SK-N-MC (cell line): ENCODE measurements at regions not wholly inside any gene's neighbourhood (a gene's known extent, or its start where the extent isn't known, plus 50 kb on each side); places are given as distances from the start of the nearest gene placed in this dataset.

Source experiments
- DNase-seq: peaks from one replicate; pipeline ENCODE4 v3.0.0-alpha.2; 2011; ENCODE audit warnings: low read depth, low spot score
- H3K27ac ChIP-seq: fragments of 200-600 bp; sonication (generic); 2 replicates; pipeline ENCODE4 v1.5.1; 2016; ENCODE audit warnings: mixed run types
- H3K36me3 ChIP-seq: fragments of 200-600 bp; sonication (generic); 2 replicates; pipeline ENCODE4 v1.6.1; 2017; ENCODE audit warnings: antibody characterized with exemption, low read length, mixed read lengths; ENCODE audit not compliant: insufficient read depth
- H3K4me3 ChIP-seq: fragments of 200-600 bp; sonication (generic); 2 replicates; pipeline ENCODE4 v1.5.1; 2016
- H3K9ac ChIP-seq: fragments of 200-600 bp; sonication (generic); 2 replicates; pipeline ENCODE4 v1.8.0; 2017; ENCODE audit warnings: mixed run types, mixed read lengths; ENCODE audit not compliant: insufficient read length
- H3K9me3 ChIP-seq: fragments of 200-600 bp; sonication (generic); 2 replicates; pipeline ENCODE4 v1.6.1; 2017; ENCODE audit warnings: low read depth, mild to moderate bottlenecking, antibody characterized with exemption, low read length, moderate library complexity, mixed read lengths
- EZH2 ChIP-seq: fragments of 200-600 bp; sonication (generic); IDR thresholded peaks from one replicate; pipeline ENCODE4 v1.6.1; 2017; ENCODE audit warnings: antibody characterized with exemption
- FOXP2 ChIP-seq: optimal IDR thresholded peaks from 2 replicates; pipeline ENCODE3; 2011; ENCODE audit warnings: mild to moderate bottlenecking, moderate library complexity; ENCODE audit not compliant: insufficient read depth; ENCODE audit errors: extremely low read length, control extremely low read depth
- POLR2AphosphoS5 ChIP-seq: IDR thresholded peaks from 2 replicates; pipeline ENCODE4 v1.6.1; 2012; ENCODE audit warnings: mild to moderate bottlenecking, low read depth, low read length, borderline replicate concordance

- no peak overlapping the region for H3K27ac ChIP-seq
- DNase-seq = no peak
- no peak overlapping the region for H3K9ac ChIP-seq
- H3K9me3 ChIP-seq = no peaks in the 10 kb centered on the region
- no peaks in the 10 kb centered on the region for H3K36me3 ChIP-seq
- H3K4me3 ChIP-seq = no peak overlapping the region
- TF ChIP-seq EZH2 (no peak), FOXP2 (no peak), POLR2AphosphoS5 (no peak)
These were observed 241.9 kb downstream of the BCL11A start for GRCh38 chr2:60311524-60311923.

- Histone ChIP-seq H3K4me3 (no peak overlapping the region), H3K27ac (no peak overlapping the region), H3K36me3 (no peaks in the 10 kb centered on the region), H3K9ac (no peak overlapping the region), H3K9me3 (no peaks in the 10 kb centered on the region)
- DNase-seq = no peak
- TF ChIP-seq EZH2 (no peak), FOXP2 (no peak), POLR2AphosphoS5 (no peak)
These were observed 243.4 kb downstream of the BCL11A start for GRCh38 chr2:60309941-60310660.

- Histone ChIP-seq H3K9ac (no peak overlapping the region), H3K4me3 (no peak overlapping the region), H3K9me3 (no peaks in the 10 kb centered on the region), H3K36me3 (no peaks in the 10 kb centered on the region), H3K27ac (no peak overlapping the region)
- no peak for TF ChIP-seq FOXP2
- no peak for TF ChIP-seq POLR2AphosphoS5
- TF ChIP-seq EZH2 = no peak
- no peak for DNase-seq
These were observed 244.1 kb downstream of the BCL11A start for GRCh38 chr2:60309336-60309735.

DNA sequence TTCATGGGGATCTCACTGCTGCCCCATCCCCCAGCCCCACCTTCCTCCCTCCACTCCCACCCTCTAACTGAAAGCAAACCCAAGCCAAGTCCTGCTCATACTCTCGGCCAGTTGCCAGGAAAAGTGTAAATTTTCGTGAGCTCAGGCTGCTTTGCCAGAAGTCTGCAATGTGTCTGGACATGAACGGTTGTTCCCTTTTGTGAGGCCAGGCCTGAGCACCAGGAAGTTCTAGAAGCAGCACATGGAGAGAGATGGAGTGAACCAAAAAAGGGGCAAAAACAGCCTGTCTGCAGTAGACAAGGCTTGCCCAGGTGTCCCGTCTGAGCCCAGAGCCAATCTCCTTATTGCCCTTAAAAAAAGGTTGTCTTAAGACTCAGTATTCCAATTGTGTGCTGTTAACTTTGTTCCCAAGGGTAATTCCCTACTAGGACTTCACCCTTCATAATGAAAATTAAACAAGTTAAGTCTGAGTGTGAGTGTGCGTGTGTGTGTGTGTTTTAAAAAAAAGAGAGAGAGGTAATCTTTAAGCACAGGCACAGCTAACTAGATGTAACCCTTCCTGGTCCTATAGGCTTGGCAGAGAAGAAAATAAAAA is 247.1 kb downstream of the BCL11A start:
- no peak overlapping the region for H3K27ac ChIP-seq
- no peak for DNase-seq
- no peaks in the 10 kb centered on the region for H3K36me3 ChIP-seq
- H3K9ac ChIP-seq = no peak overlapping the region
- H3K4me3 ChIP-seq = no peak overlapping the region
- TF ChIP-seq EZH2 (no peak), POLR2AphosphoS5 (no peak), FOXP2 (no peak)
- H3K9me3 ChIP-seq = no peaks in the 10 kb centered on the region

DNA sequence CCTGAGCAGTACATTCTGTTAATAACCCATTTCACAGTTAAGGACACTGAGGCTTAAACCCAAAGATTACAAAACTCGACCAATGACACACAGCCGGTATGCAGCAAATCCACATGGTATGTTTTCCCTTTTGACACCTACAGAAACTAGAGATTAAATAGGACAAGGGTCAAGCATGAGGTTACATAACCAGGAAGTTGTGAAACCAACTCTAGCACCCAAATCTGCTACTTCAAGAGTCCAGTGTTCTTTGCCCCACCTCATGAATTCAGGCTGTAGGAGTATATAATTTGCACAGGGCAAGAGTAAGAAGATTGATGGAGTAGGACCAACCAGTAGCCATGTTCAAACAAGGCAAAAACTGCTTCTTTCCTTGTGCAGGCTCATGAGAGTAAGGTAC is 249.8 kb downstream of the BCL11A start:
- H3K9ac ChIP-seq = no peak overlapping the region

DNA sequence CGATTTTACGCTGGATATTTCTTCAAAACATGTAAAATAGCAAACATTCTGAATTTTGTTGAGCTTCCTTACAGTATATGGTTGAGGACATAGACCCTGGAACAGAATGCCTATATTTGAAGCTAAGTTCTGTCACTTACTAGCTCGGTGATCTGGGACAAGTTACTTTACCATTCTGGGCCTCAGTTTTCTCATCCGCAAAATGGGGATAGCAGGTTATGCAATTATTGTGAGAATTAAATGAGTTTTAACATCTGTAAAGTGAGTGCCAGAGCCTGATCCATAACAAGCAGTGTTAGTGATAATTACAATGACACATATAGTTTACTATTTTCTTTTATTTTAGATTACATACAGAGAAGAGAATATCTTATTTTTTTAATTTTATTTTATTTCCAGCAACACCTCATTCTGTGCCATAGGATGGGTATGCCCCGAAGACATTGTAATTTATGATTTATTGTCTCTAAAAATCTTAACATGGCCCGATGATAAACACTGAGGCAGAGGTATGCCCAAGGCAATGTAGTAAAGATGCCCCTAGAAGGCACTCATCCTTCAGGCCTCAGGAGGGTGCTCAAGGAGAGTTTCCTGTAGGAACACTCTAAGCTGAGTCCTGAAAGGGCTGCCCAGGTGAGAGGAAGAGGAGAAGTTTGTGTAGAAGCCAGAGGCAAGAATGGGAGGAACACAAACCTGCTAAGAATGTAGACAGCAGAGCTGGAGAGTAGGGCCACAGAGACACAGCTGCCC is 250.9 kb downstream of the BCL11A start:
- no peak for DNase-seq
- H3K9ac ChIP-seq = no peak overlapping the region
- H3K9me3 ChIP-seq = no peaks in the 10 kb centered on the region
- no peaks in the 10 kb centered on the region for H3K36me3 ChIP-seq
- TF ChIP-seq POLR2AphosphoS5 (no peak), FOXP2 (no peak), EZH2 (no peak)
- no peak overlapping the region for H3K27ac ChIP-seq
- no peak overlapping the region for H3K4me3 ChIP-seq

More for the DNA sequence above, 249.8 kb downstream of the BCL11A start:
- TF ChIP-seq FOXP2 (no peak), POLR2AphosphoS5 (no peak), EZH2 (no peak)
- Histone ChIP-seq H3K9me3 (no peaks in the 10 kb centered on the region), H3K36me3 (no peaks in the 10 kb centered on the region), H3K4me3 (no peak overlapping the region), H3K27ac (no peak overlapping the region)
- DNase-seq = no peak

- H3K9ac ChIP-seq = no peak overlapping the region
- no peak for TF ChIP-seq FOXP2
- TF ChIP-seq POLR2AphosphoS5 = no peak
- TF ChIP-seq EZH2 = no peak
- H3K4me3 ChIP-seq = no peak overlapping the region
- DNase-seq = no peak
- no peaks in the 10 kb centered on the region for H3K9me3 ChIP-seq
- H3K36me3 ChIP-seq = no peaks in the 10 kb centered on the region
- no peak overlapping the region for H3K27ac ChIP-seq
These were observed 251.7 kb downstream of the BCL11A start for GRCh38 chr2:60301726-60302125.

DNA sequence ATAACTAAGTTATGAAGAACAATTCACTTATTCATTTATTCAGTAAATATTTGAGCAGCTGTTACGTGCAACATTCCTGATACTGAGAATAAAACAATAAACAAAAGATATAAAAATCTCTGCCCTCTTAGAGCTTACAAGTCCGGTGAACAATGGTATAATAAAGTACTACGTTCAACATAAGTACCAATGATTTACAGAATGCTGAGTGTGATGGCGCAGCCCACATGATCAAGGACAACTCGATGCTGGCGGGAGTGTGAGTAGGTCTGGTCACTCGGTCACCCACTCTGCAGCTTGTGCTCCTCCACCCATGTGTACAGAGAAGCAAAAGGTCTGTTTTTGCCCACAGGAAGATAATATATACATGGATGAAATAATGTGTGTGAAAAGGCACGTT is 254.3 kb downstream of the BCL11A start:
- no peak overlapping the region for H3K4me3 ChIP-seq
- no peak overlapping the region for H3K27ac ChIP-seq
- TF ChIP-seq FOXP2 = no peak
- TF ChIP-seq POLR2AphosphoS5 = no peak
- no peak for TF ChIP-seq EZH2
- H3K36me3 ChIP-seq = no peaks in the 10 kb centered on the region
- H3K9ac ChIP-seq = no peak overlapping the region
- H3K9me3 ChIP-seq = no peaks in the 10 kb centered on the region
- DNase-seq = no peak
